ENCODE measurements at regions not wholly inside any gene's neighbourhood (a gene's known extent, or its start where the extent isn't known, plus 50 kb on each side); places are given as distances from the start of the nearest gene placed in this dataset.

- Mint-ChIP-seq H3K4me3 (no peak overlapping the region), H3K27me3 (ENCODE audit: low read depth) (peaks cover 4% of the 10 kb centered on the region), H3K27ac (no peak overlapping the region), H3K4me1 (peaks cover 15% of the 10 kb centered on the region), H3K9me3 (peaks cover 5% of the 10 kb centered on the region), H3K36me3 (no peaks in the 10 kb centered on the region)
- DNase-seq (ENCODE audit: low spot score in 2 of 2, unreplicated experiment in 2 of 2): no peak
- TF ChIP-seq, protein P1, sequence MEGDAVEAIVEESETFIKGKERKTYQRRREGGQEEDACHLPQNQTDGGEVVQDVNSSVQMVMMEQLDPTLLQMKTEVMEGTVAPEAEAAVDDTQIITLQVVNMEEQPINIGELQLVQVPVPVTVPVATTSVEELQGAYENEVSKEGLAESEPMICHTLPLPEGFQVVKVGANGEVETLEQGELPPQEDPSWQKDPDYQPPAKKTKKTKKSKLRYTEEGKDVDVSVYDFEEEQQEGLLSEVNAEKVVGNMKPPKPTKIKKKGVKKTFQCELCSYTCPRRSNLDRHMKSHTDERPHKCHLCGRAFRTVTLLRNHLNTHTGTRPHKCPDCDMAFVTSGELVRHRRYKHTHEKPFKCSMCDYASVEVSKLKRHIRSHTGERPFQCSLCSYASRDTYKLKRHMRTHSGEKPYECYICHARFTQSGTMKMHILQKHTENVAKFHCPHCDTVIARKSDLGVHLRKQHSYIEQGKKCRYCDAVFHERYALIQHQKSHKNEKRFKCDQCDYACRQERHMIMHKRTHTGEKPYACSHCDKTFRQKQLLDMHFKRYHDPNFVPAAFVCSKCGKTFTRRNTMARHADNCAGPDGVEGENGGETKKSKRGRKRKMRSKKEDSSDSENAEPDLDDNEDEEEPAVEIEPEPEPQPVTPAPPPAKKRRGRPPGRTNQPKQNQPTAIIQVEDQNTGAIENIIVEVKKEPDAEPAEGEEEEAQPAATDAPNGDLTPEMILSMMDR (IDR thresholded peaks at IDR 0.05; ENCODE audit: unreplicated experiment): no peak
These were observed 105.8 kb downstream of the TBX19 start for GRCh38 chr1:168386492-168386891.

DNA sequence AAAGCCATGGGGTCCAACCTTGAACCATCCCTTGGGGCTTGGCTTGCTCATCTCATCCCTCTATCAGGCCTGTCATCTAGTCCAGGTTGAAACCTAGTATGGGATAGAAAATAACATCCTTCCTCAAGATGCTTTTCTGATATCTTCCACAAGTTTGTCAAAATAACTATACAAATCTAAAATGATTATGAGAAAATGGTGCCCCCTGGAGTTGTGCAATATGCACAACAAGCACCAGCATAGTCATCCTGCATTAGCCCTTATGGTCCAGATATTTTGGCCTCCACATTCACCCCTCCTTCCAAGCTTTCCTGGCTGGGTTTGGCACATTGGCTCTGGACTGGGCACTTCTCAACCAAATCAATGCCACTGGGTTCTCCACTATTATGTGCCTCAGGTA lies 101.2 kb downstream of the TBX19 start:
- Mint-ChIP-seq H3K4me3 (no peak overlapping the region), H3K27me3 (ENCODE audit: low read depth) (no peaks in the 10 kb centered on the region), H3K27ac (no peak overlapping the region), H3K9me3 (peaks cover 5% of the 10 kb centered on the region), H3K36me3 (no peaks in the 10 kb centered on the region), H3K4me1 (peaks cover 1% of the 10 kb centered on the region)
- DNase-seq (ENCODE audit: low spot score in 2 of 2, unreplicated experiment in 2 of 2): no peak
- TF ChIP-seq, protein P1 (IDR thresholded peaks at IDR 0.05; ENCODE audit: unreplicated experiment): peak; percentile 17

GRCh38 chr1:168380945-168381344 lies 100.3 kb downstream of the TBX19 start:
- no peaks in the 10 kb centered on the region for H3K27me3 Mint-ChIP-seq (ENCODE audit: low read depth)
- H3K27ac Mint-ChIP-seq: no peak overlapping the region
- no peak overlapping the region for H3K4me3 Mint-ChIP-seq
- TF ChIP-seq, protein P1 (IDR thresholded peaks at IDR 0.05; ENCODE audit: unreplicated experiment): no peak
- H3K36me3 Mint-ChIP-seq: no peaks in the 10 kb centered on the region
- H3K9me3 Mint-ChIP-seq: peaks cover 5% of the 10 kb centered on the region
- DNase-seq (ENCODE audit: low spot score in 2 of 2, unreplicated experiment in 2 of 2): no peak
- no peaks in the 10 kb centered on the region for H3K4me1 Mint-ChIP-seq

- no peaks in the 10 kb centered on the region for H3K27me3 Mint-ChIP-seq (ENCODE audit: low read depth)
These were observed 98.6 kb downstream of the TBX19 start for GRCh38 chr1:168379104-168379860.

DNA sequence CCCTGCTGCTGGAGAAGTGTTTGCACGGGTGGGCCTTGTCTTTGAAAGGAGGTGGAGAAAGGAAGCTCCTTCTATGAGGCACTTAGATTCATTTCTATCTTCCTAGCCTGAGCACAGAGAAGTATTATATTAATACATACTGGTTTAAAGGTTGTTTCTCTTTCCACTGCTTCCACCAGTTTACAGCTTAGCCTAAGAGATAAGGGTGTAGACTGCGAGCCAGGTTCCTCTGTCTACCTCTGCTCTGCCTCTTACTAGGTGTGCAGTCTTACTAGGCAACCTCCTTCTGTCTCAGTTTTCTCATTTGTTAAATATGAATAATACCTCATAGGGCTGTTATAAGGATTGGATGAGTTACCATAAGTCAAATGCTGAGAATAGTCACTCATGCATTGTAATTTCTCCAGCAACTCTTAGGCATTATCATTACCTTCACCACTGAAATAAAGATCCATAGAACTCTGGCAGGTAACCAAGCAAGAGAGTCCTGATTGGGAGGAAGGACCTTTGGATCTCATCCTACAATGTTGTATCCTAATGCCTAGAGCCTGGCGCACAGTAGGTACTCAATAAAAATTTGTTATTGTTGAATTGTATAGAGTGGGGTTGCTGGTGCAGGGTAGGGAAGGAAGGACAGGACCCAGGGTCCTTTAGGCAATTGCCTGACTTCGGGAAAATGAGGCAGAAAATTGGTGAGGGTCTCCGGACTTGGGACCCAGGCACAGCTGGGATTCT lies 95.1 kb downstream of the TBX19 start:
- no peaks in the 10 kb centered on the region for H3K36me3 Mint-ChIP-seq
- TF ChIP-seq, protein P1 (IDR thresholded peaks at IDR 0.05; ENCODE audit: unreplicated experiment): no peak
- no peaks in the 10 kb centered on the region for H3K27me3 Mint-ChIP-seq (ENCODE audit: low read depth)
- peaks cover 12% of the 10 kb centered on the region for H3K4me1 Mint-ChIP-seq
- no peak overlapping the region for H3K4me3 Mint-ChIP-seq
- no peak for DNase-seq (ENCODE audit: low spot score in 2 of 2, unreplicated experiment in 2 of 2)
- no peak overlapping the region for H3K27ac Mint-ChIP-seq
- H3K9me3 Mint-ChIP-seq: no peaks in the 10 kb centered on the region

More at GRCh38 chr1:168379104-168379860, 98.6 kb downstream of the TBX19 start:
- H3K27ac Mint-ChIP-seq: no peak overlapping the region
- TF ChIP-seq, protein P1 (IDR thresholded peaks at IDR 0.05; ENCODE audit: unreplicated experiment): no peak
- H3K9me3 Mint-ChIP-seq: peaks cover 5% of the 10 kb centered on the region
- H3K4me3 Mint-ChIP-seq: no peak overlapping the region
- no peaks in the 10 kb centered on the region for H3K4me1 Mint-ChIP-seq
- DNase-seq (ENCODE audit: low spot score in 2 of 2, unreplicated experiment in 2 of 2): no peak
- H3K36me3 Mint-ChIP-seq: no peaks in the 10 kb centered on the region

Measured in mesothelial cell of epicardium (in vitro differentiated cells).